K562 (cell line): ENCODE measurements at regions not wholly inside any gene's neighbourhood (a gene's known extent, or its start where the extent isn't known, plus 50 kb on each side); places are given as distances from the start of the nearest gene placed in this dataset.

Experiments
- ATAC-seq: fragments of 200-7000 bp; cut with Tn5 transposase; 3 replicates; pipeline ENCODE4 v1.9.1; 2020; ENCODE audit warnings: moderate library complexity
- BruUV-seq: library from RNA; stranded (reverse); fragments of 400-500 nt; replicated peaks from 2 replicates; lab custom pipeline; 2021; lab: Mats Ljungman, UMichigan
- CTCF ChIA-PET: fragments of 300-600 bp; formaldehyde crosslinking; extraction: SDS; loops from one replicate; lab custom pipeline; 2021; ENCODE audit warnings: low intra/inter-chr PET ratio; lab: Yijun Ruan, JAX
- POLR2A ChIA-PET: fragments of 300-600, 350-650 bp; sonication (Branson Sonifier 250); formaldehyde crosslinking; extraction: SDS; loops from one replicate; lab custom pipeline; 2021; ENCODE audit warnings: antibody characterized with exemption, inconsistent platforms; lab: Yijun Ruan, JAX
- DNase-seq, 4 experiments: peaks; one replicate each; pipeline versions ENCODE4 v3.0.0 to v3.0.0-alpha.2; 2011 to 2018; ENCODE audit warnings: low spot score in 3 of 4, mixed read lengths in 3 of 4; ENCODE audit errors: extremely low read depth in 1 of 4
- FAIRE-seq: peaks from 2 replicates; lab custom pipeline; 2011; peaks lifted over from hg19 to GRCh38; lab: Jason Lieb, UNC
- H2AFZ ChIP-seq: 2 replicates; pipeline ENCODE4 v1.6.0; 2011; ENCODE audit warnings: low read depth, low read length, control low read depth, inconsistent platforms
- H3K27ac ChIP-seq: fragments of 200-600 bp; 3 replicates; pipeline ENCODE4 v1.8.0; 2011; ENCODE audit warnings: low read depth, mild to moderate bottlenecking, control low read depth, inconsistent platforms, low read length, moderate library complexity, mixed read lengths; ENCODE audit errors: extremely low read depth
- H3K27me3 ChIP-seq, 2 experiments: fragments of 300-600 bp in 1 of 2; 2 replicates in 1 of 2; 3 replicates in 1 of 2; pipeline versions ENCODE4 v1.6.0 to v1.8.0; 2011; ENCODE audit warnings: inconsistent platforms in 2 of 2, low read length in 2 of 2, mild to moderate bottlenecking in 1 of 2, mixed read lengths in 1 of 2, moderate library complexity in 1 of 2; ENCODE audit not compliant: control insufficient read depth in 2 of 2, insufficient read depth in 2 of 2
- H3K36me3 ChIP-seq: fragments of 300-600 bp; 3 replicates; pipeline ENCODE4 v1.8.0; 2011; ENCODE audit warnings: mild to moderate bottlenecking, low read length, inconsistent platforms; ENCODE audit not compliant: control insufficient read depth, insufficient read depth
- H3K4me1 ChIP-seq, 2 experiments: fragments of 200-600 bp in 1 of 2; replicated peaks in 1 of 2; 2 replicates in 1 of 2; 3 replicates in 1 of 2; pipeline versions ENCODE4 v1.5.1 to v1.8.0; 2011; ENCODE audit warnings: inconsistent platforms in 2 of 2, low read length in 2 of 2, mild to moderate bottlenecking in 1 of 2, mixed read lengths in 1 of 2, moderate library complexity in 1 of 2; ENCODE audit not compliant: control insufficient read depth in 2 of 2, insufficient read depth in 2 of 2
- H3K4me2 ChIP-seq: 2 replicates; pipeline ENCODE4 v1.6.1; 2011; ENCODE audit warnings: low read length, control low read depth, inconsistent platforms, mixed read lengths; ENCODE audit not compliant: insufficient read depth
- H3K4me3 ChIP-seq: fragments of 200-600 bp; sonication (generic), shearing (Covaris generic); 2 replicates; pipeline ENCODE4 v1.5.1; 2016; ENCODE audit warnings: control low read depth, inconsistent platforms
- H3K79me2 ChIP-seq: fragments of 200-600 bp; 3 replicates; pipeline ENCODE4 v1.8.0; 2011; ENCODE audit warnings: low read length, inconsistent platforms; ENCODE audit not compliant: control insufficient read depth, insufficient read depth
- H3K9ac ChIP-seq, 2 experiments: 2 replicates each; pipeline versions ENCODE4 v1.6.0 to v1.6.1; 2011; ENCODE audit warnings: low read depth in 2 of 2, low read length in 2 of 2, control low read depth in 1 of 2, inconsistent platforms in 1 of 2, mild to moderate bottlenecking in 1 of 2, mixed read lengths in 1 of 2; ENCODE audit not compliant: insufficient read depth in 1 of 2
- H3K9me1 ChIP-seq: one replicate; pipeline ENCODE4 v1.6.0; 2011; ENCODE audit warnings: inconsistent platforms, mild to moderate bottlenecking, low read length, moderate library complexity; ENCODE audit not compliant: control insufficient read depth, insufficient read depth
- H3K9me3 ChIP-seq: replicated peaks from 2 replicates; pipeline ENCODE4 v1.5.1; 2011; ENCODE audit warnings: low read depth, low read length, inconsistent platforms; ENCODE audit not compliant: control insufficient read depth, insufficient read depth
- H4K20me1 ChIP-seq: replicated peaks from 2 replicates; pipeline ENCODE4 v1.6.1; 2011; ENCODE audit warnings: low read length, inconsistent platforms, mixed read lengths; ENCODE audit not compliant: control insufficient read depth, insufficient read depth
- CHD2 ChIP-seq: IDR thresholded peaks from 2 replicates; pipeline ENCODE4 v1.6.1; 2011; ENCODE audit warnings: low read depth, low read length
- GTF2A2 ChIP-seq: IDR thresholded peaks from 2 replicates; pipeline ENCODE4 v1.6.1; 2016; ENCODE audit warnings: mild to moderate bottlenecking, missing genetic modification characterization, missing compliant biosample characterization
- HDAC2 ChIP-seq: fragments of 450-650 bp; IDR thresholded peaks from 2 replicates; pipeline ENCODE4 v1.6.1; 2016; ENCODE audit warnings: mild to moderate bottlenecking
- KHSRP ChIP-seq: fragments of 450-650 bp; IDR thresholded peaks from 2 replicates; pipeline ENCODE4 v1.6.1; 2017
- NFXL1 ChIP-seq: fragments of 450-650 bp; formaldehyde crosslinking; IDR thresholded peaks from 2 replicates; pipeline ENCODE4 v1.4.0; 2021; ENCODE audit warnings: mild to moderate bottlenecking
- NR2F6 ChIP-seq: fragments of 450-650 bp; formaldehyde crosslinking; IDR thresholded peaks from 2 replicates; pipeline ENCODE4 v1.4.0; 2020; ENCODE audit warnings: mild to moderate bottlenecking
- POLR2G ChIP-seq: fragments of 200-400 bp; formaldehyde crosslinking; IDR thresholded peaks from 2 replicates; pipeline ENCODE4 v1.6.1; 2017; ENCODE audit warnings: low read depth, mild to moderate bottlenecking, antibody characterized with exemption, low read length, moderate library complexity
- PPARD ChIP-seq: fragments of 250-450 bp; sonication (Bioruptor Pico); IDR thresholded peaks from 2 replicates; pipeline ENCODE4 v1.8.0; 2022; ENCODE audit warnings: inconsistent platforms, mild to moderate bottlenecking, moderate library complexity
- RNF219 ChIP-seq: fragments of 250-450 bp; sonication (Bioruptor Pico); IDR thresholded peaks from 2 replicates; pipeline ENCODE4 v1.5.0; 2022; ENCODE audit warnings: mild to moderate bottlenecking
- SMAD1 ChIP-seq: fragments of 150-350 bp; IDR thresholded peaks from 2 replicates; pipeline ENCODE4 v1.6.1; 2014; ENCODE audit warnings: low read length, low read depth; ENCODE audit not compliant: partially characterized antibody
- THRAP3 ChIP-seq: fragments of 450-650 bp; IDR thresholded peaks from 2 replicates; pipeline ENCODE4 v1.6.1; 2016; ENCODE audit warnings: mild to moderate bottlenecking, inconsistent platforms, borderline replicate concordance
- U2AF1 ChIP-seq: fragments of 200-400 bp; formaldehyde crosslinking; optimal IDR thresholded peaks from 2 replicates; pipeline ENCODE3; 2017; ENCODE audit warnings: mild to moderate bottlenecking, low read depth, low read length, moderate library complexity
- ZKSCAN1 ChIP-seq: fragments of 150-350 bp; IDR thresholded peaks from 2 replicates; pipeline ENCODE4 v1.6.1; 2016; ENCODE audit warnings: low read depth, low read length
- ZNF239 ChIP-seq: fragments of 250-450 bp; sonication (Bioruptor Pico); IDR thresholded peaks from 2 replicates; pipeline ENCODE4 v1.4.0; 2020; ENCODE audit warnings: mild to moderate bottlenecking
- in situ Hi-C: fragments of 300-500 bp; cut with MboI; formaldehyde crosslinking; loops from 4 replicates; pipeline ENCODE4 v1.15.0; 2018; ENCODE audit warnings: inconsistent platforms, mixed read lengths
- intact Hi-C: fragments of 100-400 bp; cut with micrococcal nuclease; formaldehyde crosslinking; loops from 2 replicates; pipeline ENCODE4 v1.14.2; 2022
- TF ChIP-seq, protein P1 (sequence below): fragments of 250-450 bp; sonication (Bioruptor Pico); IDR thresholded peaks from 2 replicates; pipeline ENCODE4 v1.4.0; 2020
- TF ChIP-seq, protein P2 (sequence below): sonication (generic); formaldehyde crosslinking; IDR thresholded peaks from 2 replicates; pipeline ENCODE4 v1.8.0; 2022; ENCODE audit warnings: missing genetic modification reagents, mild to moderate bottlenecking, moderate library complexity, borderline replicate concordance

DNA sequence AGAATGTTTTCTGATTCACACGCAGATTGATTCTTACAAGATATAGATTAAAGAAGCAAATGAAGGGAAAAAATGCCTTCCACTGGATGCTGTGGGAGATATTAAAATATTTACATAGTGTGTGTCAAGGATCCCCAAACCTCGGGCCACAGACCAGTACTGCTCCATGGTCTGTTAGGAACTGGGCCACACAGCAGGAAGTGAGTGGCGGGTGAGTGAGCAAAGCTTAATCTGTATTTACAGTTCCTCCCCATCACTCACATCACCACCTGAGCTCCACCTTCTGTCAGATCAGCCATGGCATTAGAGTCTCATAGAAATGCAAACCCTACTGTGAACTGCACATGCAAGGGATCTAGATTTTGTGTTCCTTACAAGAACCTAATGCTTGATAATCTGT, 552.6 kb upstream of the GOLIM4 start (continued):
- TF ChIP-seq, protein P1, sequence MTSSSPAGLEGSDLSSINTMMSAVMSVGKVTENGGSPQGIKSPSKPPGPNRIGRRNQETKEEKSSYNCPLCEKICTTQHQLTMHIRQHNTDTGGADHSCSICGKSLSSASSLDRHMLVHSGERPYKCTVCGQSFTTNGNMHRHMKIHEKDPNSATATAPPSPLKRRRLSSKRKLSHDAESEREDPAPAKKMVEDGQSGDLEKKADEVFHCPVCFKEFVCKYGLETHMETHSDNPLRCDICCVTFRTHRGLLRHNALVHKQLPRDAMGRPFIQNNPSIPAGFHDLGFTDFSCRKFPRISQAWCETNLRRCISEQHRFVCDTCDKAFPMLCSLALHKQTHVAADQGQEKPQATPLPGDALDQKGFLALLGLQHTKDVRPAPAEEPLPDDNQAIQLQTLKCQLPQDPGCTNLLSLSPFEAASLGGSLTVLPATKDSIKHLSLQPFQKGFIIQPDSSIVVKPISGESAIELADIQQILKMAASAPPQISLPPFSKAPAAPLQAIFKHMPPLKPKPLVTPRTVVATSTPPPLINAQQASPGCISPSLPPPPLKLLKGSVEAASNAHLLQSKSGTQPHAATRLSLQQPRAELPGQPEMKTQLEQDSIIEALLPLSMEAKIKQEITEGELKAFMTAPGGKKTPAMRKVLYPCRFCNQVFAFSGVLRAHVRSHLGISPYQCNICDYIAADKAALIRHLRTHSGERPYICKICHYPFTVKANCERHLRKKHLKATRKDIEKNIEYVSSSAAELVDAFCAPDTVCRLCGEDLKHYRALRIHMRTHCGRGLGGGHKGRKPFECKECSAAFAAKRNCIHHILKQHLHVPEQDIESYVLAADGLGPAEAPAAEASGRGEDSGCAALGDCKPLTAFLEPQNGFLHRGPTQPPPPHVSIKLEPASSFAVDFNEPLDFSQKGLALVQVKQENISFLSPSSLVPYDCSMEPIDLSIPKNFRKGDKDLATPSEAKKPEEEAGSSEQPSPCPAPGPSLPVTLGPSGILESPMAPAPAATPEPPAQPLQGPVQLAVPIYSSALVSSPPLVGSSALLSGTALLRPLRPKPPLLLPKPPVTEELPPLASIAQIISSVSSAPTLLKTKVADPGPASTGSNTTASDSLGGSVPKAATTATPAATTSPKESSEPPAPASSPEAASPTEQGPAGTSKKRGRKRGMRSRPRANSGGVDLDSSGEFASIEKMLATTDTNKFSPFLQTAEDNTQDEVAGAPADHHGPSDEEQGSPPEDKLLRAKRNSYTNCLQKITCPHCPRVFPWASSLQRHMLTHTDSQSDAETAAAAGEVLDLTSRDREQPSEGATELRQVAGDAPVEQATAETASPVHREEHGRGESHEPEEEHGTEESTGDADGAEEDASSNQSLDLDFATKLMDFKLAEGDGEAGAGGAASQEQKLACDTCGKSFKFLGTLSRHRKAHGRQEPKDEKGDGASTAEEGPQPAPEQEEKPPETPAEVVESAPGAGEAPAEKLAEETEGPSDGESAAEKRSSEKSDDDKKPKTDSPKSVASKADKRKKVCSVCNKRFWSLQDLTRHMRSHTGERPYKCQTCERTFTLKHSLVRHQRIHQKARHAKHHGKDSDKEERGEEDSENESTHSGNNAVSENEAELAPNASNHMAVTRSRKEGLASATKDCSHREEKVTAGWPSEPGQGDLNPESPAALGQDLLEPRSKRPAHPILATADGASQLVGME = no peak
- no peak for TF ChIP-seq PPARD (CRISPR knock-in tag)
- no peak for TF ChIP-seq RNF219 (CRISPR knock-in tag)

DNA sequence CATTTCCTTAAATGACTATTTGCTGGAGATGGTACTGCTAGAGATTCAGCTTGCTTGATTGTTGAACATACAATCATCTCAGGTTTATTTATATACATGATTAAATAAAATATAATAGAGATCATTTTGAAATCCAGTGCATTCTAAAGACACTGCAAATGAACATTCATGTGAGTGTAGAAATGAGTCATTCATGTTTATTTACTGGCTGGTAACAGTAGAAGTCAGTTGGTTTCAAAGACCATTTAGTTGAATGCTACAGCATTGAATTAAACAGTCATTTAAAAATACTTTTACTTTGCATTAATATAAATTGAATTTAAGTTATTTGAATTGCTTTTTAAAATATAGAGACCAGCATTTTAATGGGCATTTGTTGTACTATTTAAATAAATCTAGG, 551.9 kb upstream of the GOLIM4 start:
- Histone ChIP-seq H3K79me2 (no peaks in the 10 kb centered on the region), H3K27me3 (no peaks in the 10 kb centered on the region), H3K4me3 (no peak overlapping the region), H3K4me1 (no peaks in the 10 kb centered on the region), H3K9me1 (no peaks in the 10 kb centered on the region), H3K27ac (no peak overlapping the region), H2AFZ (no peak overlapping the region), H3K36me3 (no peaks in the 10 kb centered on the region), H3K4me2 (no peak overlapping the region), H3K9me3 (no peaks in the 10 kb centered on the region; the same call in 1 of the 2 replicates), H3K9ac (no peak overlapping the region), H4K20me1 (no peaks in the 10 kb centered on the region)
- DNase-seq (no peak), FAIRE-seq (no peak), ATAC-seq (no peak)
- POLR2A ChIA-PET = no interaction called here
- no TSS peak for BruUV-seq
- CTCF ChIA-PET = no interaction called here
- intact Hi-C loops (no loop called here), in situ Hi-C loops (no loop called here)
- TF ChIP-seq KHSRP (no peak), NFXL1 (no peak), NR2F6 (CRISPR knock-in tag) (no peak), ZKSCAN1 (no peak), U2AF1 (no peak), HDAC2 (no peak), THRAP3 (no peak), POLR2G (no peak), GTF2A2 (tag) (no peak), ZNF239 (CRISPR knock-in tag) (no peak), CHD2 (no peak), SMAD1 (no peak)
- TF ChIP-seq, protein P2, sequence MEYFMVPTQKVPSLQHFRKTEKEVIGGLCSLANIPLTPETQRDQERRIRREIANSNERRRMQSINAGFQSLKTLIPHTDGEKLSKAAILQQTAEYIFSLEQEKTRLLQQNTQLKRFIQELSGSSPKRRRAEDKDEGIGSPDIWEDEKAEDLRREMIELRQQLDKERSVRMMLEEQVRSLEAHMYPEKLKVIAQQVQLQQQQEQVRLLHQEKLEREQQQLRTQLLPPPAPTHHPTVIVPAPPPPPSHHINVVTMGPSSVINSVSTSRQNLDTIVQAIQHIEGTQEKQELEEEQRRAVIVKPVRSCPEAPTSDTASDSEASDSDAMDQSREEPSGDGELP (CRISPR knock-in tag) = no peak
